Vagina (tissue), 2 donors: ENCODE measurements at regions not wholly inside any gene's neighbourhood (a gene's known extent, or its start where the extent isn't known, plus 50 kb on each side); places are given as distances from the start of the nearest gene placed in this dataset.

ENCODE experiments used
- DNase-seq, 2 donors: peaks; one replicate each; pipeline ENCODE4 v3.0.0-alpha.2; 2017; ENCODE audit errors: extremely low spot score in 2 of 2
- H3K27ac ChIP-seq: fragments of 200-600 bp; sonication (generic); one replicate; pipeline ENCODE4 v1.5.1; 2019
- H3K27me3 ChIP-seq: fragments of 200-600 bp; sonication (generic); one replicate; pipeline ENCODE4 v1.5.1; 2019
- H3K36me3 ChIP-seq, 2 donors: fragments of 200-600 bp; sonication (generic); one replicate each; pipeline ENCODE4 v1.5.1; 2017 to 2019
- H3K4me1 ChIP-seq: fragments of 200-600 bp; sonication (generic); one replicate; pipeline ENCODE4 v1.5.1; 2019
- H3K4me3 ChIP-seq, 2 donors: fragments of 200-600 bp; sonication (generic); 1 replicate in 1 of 2; 2 replicates in 1 of 2; pipeline ENCODE4 v1.5.1; 2016 to 2019
- H3K9me3 ChIP-seq: fragments of 200-600 bp; sonication (generic); one replicate; pipeline ENCODE4 v1.5.1; 2019
- CTCF ChIP-seq, 3 experiments: fragments of 450-650 bp in 2 of 3; fragments of 200-600 bp in 1 of 3; sonication (generic) in 1 of 3; IDR thresholded peaks; one replicate each; pipeline ENCODE4 v1.5.1; 2017 to 2019; ENCODE audit warnings: antibody characterized with exemption in 3 of 3, mild to moderate bottlenecking in 2 of 3, moderate library complexity in 2 of 3
- POLR2A ChIP-seq, 2 donors: fragments of 450-650 bp; IDR thresholded peaks; one replicate each; pipeline ENCODE4 v1.6.1; 2017; ENCODE audit warnings: antibody characterized with exemption in 2 of 2, mild to moderate bottlenecking in 2 of 2, moderate library complexity in 2 of 2
- POLR2AphosphoS5 ChIP-seq, 2 donors: sonication (generic); formaldehyde crosslinking; IDR thresholded peaks; one replicate each; pipeline ENCODE4 v1.9.0; 2017; ENCODE audit warnings: antibody characterized with exemption in 2 of 2, mild to moderate bottlenecking in 2 of 2, low read depth in 1 of 2; ENCODE audit not compliant: insufficient read depth in 1 of 2
- intact Hi-C: fragments of 100-400 bp; cut with DNase I; formaldehyde crosslinking; loops from one replicate; pipeline ENCODE4 v1.15.1; 2023

GRCh38 chr5:155252025-155252424 is 238.5 kb downstream of the KIF4B start:
- Histone ChIP-seq H3K4me1 (no peaks in the 10 kb centered on the region), H3K27ac (no peak overlapping the region), H3K36me3 (no peaks in the 10 kb centered on the region), H3K9me3 (no peaks in the 10 kb centered on the region), H3K27me3 (no peaks in the 10 kb centered on the region), H3K4me3 (no peak overlapping the region)
- DNase-seq = no peak
- TF ChIP-seq POLR2AphosphoS5 (IDR thresholded peaks at IDR 0.05; ENCODE audit: insufficient read depth in 1 of 2, low read depth in 1 of 2) (no peak), CTCF (IDR thresholded peaks at IDR 0.05) (no peak)
- intact Hi-C loops = no loop called here

- TF ChIP-seq POLR2A (IDR thresholded peaks at IDR 0.05) (no peak), CTCF (IDR thresholded peaks at IDR 0.05) (no peak), POLR2AphosphoS5 (IDR thresholded peaks at IDR 0.05; ENCODE audit: insufficient read depth in 1 of 2, low read depth in 1 of 2) (no peak)
- intact Hi-C loops = no loop called here
- peak in 1 of 2 donors; percentile 6 for DNase-seq
- Histone ChIP-seq H3K36me3 (no peaks in the 10 kb centered on the region), H3K4me1 (no peaks in the 10 kb centered on the region), H3K27ac (no peak overlapping the region), H3K9me3 (no peaks in the 10 kb centered on the region), H3K4me3 (no peak overlapping the region), H3K27me3 (no peaks in the 10 kb centered on the region)
These were observed 239.2 kb downstream of the KIF4B start for GRCh38 chr5:155252717-155253116.

GRCh38 chr5:155254399-155254798 is 240.8 kb downstream of the KIF4B start:
- DNase-seq = peak; percentile 19 to 22
- TF ChIP-seq CTCF (IDR thresholded peaks at IDR 0.05) (no peak), POLR2A (IDR thresholded peaks at IDR 0.05) (no peak), POLR2AphosphoS5 (IDR thresholded peaks at IDR 0.05; ENCODE audit: insufficient read depth in 1 of 2, low read depth in 1 of 2) (no peak)
- Histone ChIP-seq H3K4me3 (no peak overlapping the region), H3K27me3 (no peaks in the 10 kb centered on the region), H3K4me1 (no peaks in the 10 kb centered on the region), H3K36me3 (no peaks in the 10 kb centered on the region), H3K9me3 (no peaks in the 10 kb centered on the region), H3K27ac (no peak overlapping the region)
- intact Hi-C loops = no loop called here

- Histone ChIP-seq H3K4me3 (no peak overlapping the region), H3K27me3 (no peaks in the 10 kb centered on the region), H3K9me3 (no peaks in the 10 kb centered on the region), H3K36me3 (no peaks in the 10 kb centered on the region), H3K4me1 (no peaks in the 10 kb centered on the region), H3K27ac (no peak overlapping the region)
- no peak for TF ChIP-seq CTCF (IDR thresholded peaks at IDR 0.05)
- TF ChIP-seq POLR2AphosphoS5 (IDR thresholded peaks at IDR 0.05; ENCODE audit: insufficient read depth in 1 of 2, low read depth in 1 of 2) = no peak
- TF ChIP-seq POLR2A (IDR thresholded peaks at IDR 0.05) = no peak
- intact Hi-C loops = no loop called here
- DNase-seq = no peak
These were observed 244.6 kb downstream of the KIF4B start for GRCh38 chr5:155258161-155258560.

- no peaks in the 10 kb centered on the region for H3K4me1 ChIP-seq
- no peaks in the 10 kb centered on the region for H3K36me3 ChIP-seq
- peak in 1 of 2 donors; percentile 12 for DNase-seq
- intact Hi-C loops = no loop called here
- H3K27me3 ChIP-seq = no peaks in the 10 kb centered on the region
- no peak overlapping the region for H3K4me3 ChIP-seq
- H3K27ac ChIP-seq = no peak overlapping the region
- TF ChIP-seq CTCF (IDR thresholded peaks at IDR 0.05) (no peak), POLR2A (IDR thresholded peaks at IDR 0.05) (no peak)
- H3K9me3 ChIP-seq = no peaks in the 10 kb centered on the region
These were observed 246.1 kb downstream of the KIF4B start for GRCh38 chr5:155259648-155260047.
